ENCODE measurements at regions not wholly inside any gene's neighbourhood (a gene's known extent, or its start where the extent isn't known, plus 50 kb on each side); places are given as distances from the start of the nearest gene placed in this dataset.

- no peak overlapping the region for H3K4me3 ChIP-seq (ENCODE audit: low read depth, low read length)
- TF ChIP-seq CTCF (IDR thresholded peaks at IDR 0.05; ENCODE audit: insufficient read depth, low read length, missing control alignments), result no peak
- CTCF ChIA-PET, result no interaction called here
Observed at GRCh38 chr19:29411113-29411581, 114.6 kb upstream of the VSTM2B start.

GRCh38 chr19:29413435-29413834 is 112.4 kb upstream of the VSTM2B start:
- TF ChIP-seq CTCF (IDR thresholded peaks at IDR 0.05; ENCODE audit: insufficient read depth, low read length, missing control alignments), result no peak
- DNase-seq (ENCODE audit: low read depth, low spot score), result no peak
- POLR2A ChIA-PET, result no interaction called here
- H3K4me3 ChIP-seq (ENCODE audit: low read depth, low read length), result no peak overlapping the region
- CTCF ChIA-PET, result no interaction called here

More at GRCh38 chr19:29411113-29411581, 114.6 kb upstream of the VSTM2B start:
- no peak for DNase-seq (ENCODE audit: low read depth, low spot score)
- POLR2A ChIA-PET, result no interaction called here

- no peak for TF ChIP-seq CTCF (IDR thresholded peaks at IDR 0.05; ENCODE audit: insufficient read depth, low read length, missing control alignments)
- DNase-seq (ENCODE audit: low read depth, low spot score), result no peak
- H3K4me3 ChIP-seq (ENCODE audit: low read depth, low read length), result no peak overlapping the region
- ChIA-PET CTCF (no interaction called here), POLR2A (no interaction called here)
Observed at GRCh38 chr19:29415507-29415906, 110.3 kb upstream of the VSTM2B start.

- no peak for TF ChIP-seq CTCF (IDR thresholded peaks at IDR 0.05; ENCODE audit: insufficient read depth, low read length, missing control alignments)
- POLR2A ChIA-PET, result no interaction called here
- no peak overlapping the region for H3K4me3 ChIP-seq (ENCODE audit: low read depth, low read length)
- no peak for DNase-seq (ENCODE audit: low read depth, low spot score)
- CTCF ChIA-PET, result no interaction called here
Observed at GRCh38 chr19:29417048-29417447, 108.7 kb upstream of the VSTM2B start.

- ChIA-PET CTCF (no interaction called here), POLR2A (no interaction called here)
- no peak for DNase-seq (ENCODE audit: low read depth, low spot score)
- no peak for TF ChIP-seq CTCF (IDR thresholded peaks at IDR 0.05; ENCODE audit: insufficient read depth, low read length, missing control alignments)
- H3K4me3 ChIP-seq (ENCODE audit: low read depth, low read length), result no peak overlapping the region
Observed at GRCh38 chr19:29418201-29418600, 107.6 kb upstream of the VSTM2B start.

- POLR2A ChIA-PET, result no interaction called here
- no peak overlapping the region for H3K4me3 ChIP-seq (ENCODE audit: low read depth, low read length)
- CTCF ChIA-PET, result no interaction called here
- no peak for TF ChIP-seq CTCF (IDR thresholded peaks at IDR 0.05; ENCODE audit: insufficient read depth, low read length, missing control alignments)
- DNase-seq (ENCODE audit: low read depth, low spot score), result no peak
Observed at GRCh38 chr19:29420065-29420464, 105.7 kb upstream of the VSTM2B start.

Measured in AG04449 (cell line).